Suprapubic skin (tissue), 4 donors: ENCODE measurements at regions not wholly inside any gene's neighbourhood (a gene's known extent, or its start where the extent isn't known, plus 50 kb on each side); places are given as distances from the start of the nearest gene placed in this dataset.

Source experiments
- EP300 ChIP-seq: sonication (generic); formaldehyde crosslinking; IDR thresholded peaks from one replicate; pipeline ENCODE4 v1.6.1; 2017; ENCODE audit warnings: antibody characterized with exemption
- POLR2A ChIP-seq, 2 donors: fragments of 450-650 bp; IDR thresholded peaks; one replicate each; pipeline ENCODE4 v1.6.1; 2017; ENCODE audit warnings: antibody characterized with exemption in 2 of 2, mild to moderate bottlenecking in 2 of 2, moderate library complexity in 2 of 2
- POLR2AphosphoS5 ChIP-seq, 3 donors: sonication (generic); formaldehyde crosslinking; IDR thresholded peaks; one replicate each; pipeline ENCODE4 v1.6.1; 2017; ENCODE audit warnings: antibody characterized with exemption in 3 of 3
- TF ChIP-seq, protein P1 (sequence below), 2 donors: fragments of 200-600 bp in 1 of 2; fragments of 450-650 bp in 1 of 2; sonication (generic) in 1 of 2; IDR thresholded peaks; one replicate each; pipeline ENCODE4 v1.5.1; 2016 to 2019; ENCODE audit warnings: antibody characterized with exemption in 2 of 2, mild to moderate bottlenecking in 1 of 2, moderate library complexity in 1 of 2

DNA sequence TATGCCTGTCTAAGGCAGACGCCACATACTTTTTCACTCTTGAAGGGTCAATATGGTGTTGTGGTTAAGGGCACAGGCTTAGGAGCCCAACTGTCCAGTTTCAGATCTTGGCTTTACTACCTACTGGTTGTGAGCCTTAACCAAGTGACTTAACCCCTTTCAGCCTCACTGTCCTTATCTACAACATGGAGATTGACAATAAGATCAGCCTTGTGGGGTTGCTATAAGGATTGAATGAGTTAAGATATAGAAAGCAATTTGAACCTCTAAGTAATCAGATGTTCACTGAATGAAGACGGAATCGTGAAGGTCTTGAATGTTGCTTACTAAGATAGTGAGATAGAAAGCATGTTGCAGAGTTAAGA, 121.3 kb upstream of the JUN start:
- TF ChIP-seq, protein P1, sequence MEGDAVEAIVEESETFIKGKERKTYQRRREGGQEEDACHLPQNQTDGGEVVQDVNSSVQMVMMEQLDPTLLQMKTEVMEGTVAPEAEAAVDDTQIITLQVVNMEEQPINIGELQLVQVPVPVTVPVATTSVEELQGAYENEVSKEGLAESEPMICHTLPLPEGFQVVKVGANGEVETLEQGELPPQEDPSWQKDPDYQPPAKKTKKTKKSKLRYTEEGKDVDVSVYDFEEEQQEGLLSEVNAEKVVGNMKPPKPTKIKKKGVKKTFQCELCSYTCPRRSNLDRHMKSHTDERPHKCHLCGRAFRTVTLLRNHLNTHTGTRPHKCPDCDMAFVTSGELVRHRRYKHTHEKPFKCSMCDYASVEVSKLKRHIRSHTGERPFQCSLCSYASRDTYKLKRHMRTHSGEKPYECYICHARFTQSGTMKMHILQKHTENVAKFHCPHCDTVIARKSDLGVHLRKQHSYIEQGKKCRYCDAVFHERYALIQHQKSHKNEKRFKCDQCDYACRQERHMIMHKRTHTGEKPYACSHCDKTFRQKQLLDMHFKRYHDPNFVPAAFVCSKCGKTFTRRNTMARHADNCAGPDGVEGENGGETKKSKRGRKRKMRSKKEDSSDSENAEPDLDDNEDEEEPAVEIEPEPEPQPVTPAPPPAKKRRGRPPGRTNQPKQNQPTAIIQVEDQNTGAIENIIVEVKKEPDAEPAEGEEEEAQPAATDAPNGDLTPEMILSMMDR (IDR thresholded peaks at IDR 0.05) = no peak
- no peak for TF ChIP-seq POLR2A (IDR thresholded peaks at IDR 0.05)
- TF ChIP-seq POLR2AphosphoS5 (IDR thresholded peaks at IDR 0.05) = no peak
- TF ChIP-seq EP300 = no peak
